Lower leg skin (tissue), 3 donors: ENCODE measurements at regions not wholly inside any gene's neighbourhood (a gene's known extent, or its start where the extent isn't known, plus 50 kb on each side); places are given as distances from the start of the nearest gene placed in this dataset.
"Not testable (repeated sequence)": the region's sequence is repeated elsewhere in the genome, so short reads cannot be mapped to it uniquely, and the experiment has no call there.

Source experiments
- CTCF ChIP-seq, 3 donors: fragments of 450-650 bp; IDR thresholded peaks; one replicate each; pipeline ENCODE4 v1.5.1; 2016; ENCODE audit warnings: antibody characterized with exemption in 3 of 3, mild to moderate bottlenecking in 3 of 3, moderate library complexity in 2 of 3
- POLR2A ChIP-seq, 2 donors: fragments of 450-650 bp; IDR thresholded peaks; one replicate each; pipeline ENCODE4 v1.6.1; 2016 to 2017; ENCODE audit warnings: antibody characterized with exemption in 2 of 2, mild to moderate bottlenecking in 1 of 2, moderate library complexity in 1 of 2

- not testable (repeated sequence) for TF ChIP-seq CTCF, POLR2A (IDR thresholded peaks at IDR 0.05)
Observed at GRCh38 chr5:106430733-106431132, 1240.0 kb downstream of the EFNA5 start.
